Gastrocnemius medialis (tissue), 4 donors: ENCODE measurements at regions not wholly inside any gene's neighbourhood (a gene's known extent, or its start where the extent isn't known, plus 50 kb on each side); places are given as distances from the start of the nearest gene placed in this dataset.

ENCODE experiments used
- POLR2A ChIP-seq, 2 donors: fragments of 450-650 bp; IDR thresholded peaks; one replicate each; pipeline ENCODE4 v1.6.1; 2017; ENCODE audit warnings: antibody characterized with exemption in 2 of 2, mild to moderate bottlenecking in 2 of 2, moderate library complexity in 2 of 2
- TF ChIP-seq, protein P1 (sequence below), 5 experiments: fragments of 450-650 bp in 3 of 5; fragments of 200-600 bp in 2 of 5; sonication (generic) in 2 of 5; IDR thresholded peaks in 4 of 5; conservative IDR thresholded peaks in 1 of 5; 1 replicate in 4 of 5; 2 replicates in 1 of 5; pipeline ENCODE4 v1.5.1; 2016 to 2019; ENCODE audit warnings: antibody characterized with exemption in 5 of 5, mild to moderate bottlenecking in 3 of 5, moderate library complexity in 3 of 5

DNA sequence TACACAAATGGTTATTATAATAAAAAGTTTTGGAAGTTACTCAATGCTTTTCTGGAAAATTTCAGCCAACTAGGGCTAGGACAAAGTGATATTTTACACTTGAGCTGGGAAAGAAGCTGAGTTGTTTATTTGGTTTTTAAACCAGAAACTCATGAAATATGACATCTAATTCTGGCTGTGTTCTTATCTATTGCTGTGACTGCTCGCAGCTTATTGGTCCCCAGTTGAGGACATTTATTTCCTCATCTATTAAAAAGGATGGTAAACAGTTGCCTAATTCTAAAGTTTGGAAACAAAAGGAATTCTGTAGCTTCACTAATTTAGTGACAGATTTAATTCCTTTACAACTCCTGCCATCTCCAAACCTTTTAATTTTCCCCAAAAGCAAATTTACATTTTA, 487.6 kb upstream of the IL12A start:
- no peak for TF ChIP-seq POLR2A (IDR thresholded peaks at IDR 0.05)
- TF ChIP-seq, protein P1, sequence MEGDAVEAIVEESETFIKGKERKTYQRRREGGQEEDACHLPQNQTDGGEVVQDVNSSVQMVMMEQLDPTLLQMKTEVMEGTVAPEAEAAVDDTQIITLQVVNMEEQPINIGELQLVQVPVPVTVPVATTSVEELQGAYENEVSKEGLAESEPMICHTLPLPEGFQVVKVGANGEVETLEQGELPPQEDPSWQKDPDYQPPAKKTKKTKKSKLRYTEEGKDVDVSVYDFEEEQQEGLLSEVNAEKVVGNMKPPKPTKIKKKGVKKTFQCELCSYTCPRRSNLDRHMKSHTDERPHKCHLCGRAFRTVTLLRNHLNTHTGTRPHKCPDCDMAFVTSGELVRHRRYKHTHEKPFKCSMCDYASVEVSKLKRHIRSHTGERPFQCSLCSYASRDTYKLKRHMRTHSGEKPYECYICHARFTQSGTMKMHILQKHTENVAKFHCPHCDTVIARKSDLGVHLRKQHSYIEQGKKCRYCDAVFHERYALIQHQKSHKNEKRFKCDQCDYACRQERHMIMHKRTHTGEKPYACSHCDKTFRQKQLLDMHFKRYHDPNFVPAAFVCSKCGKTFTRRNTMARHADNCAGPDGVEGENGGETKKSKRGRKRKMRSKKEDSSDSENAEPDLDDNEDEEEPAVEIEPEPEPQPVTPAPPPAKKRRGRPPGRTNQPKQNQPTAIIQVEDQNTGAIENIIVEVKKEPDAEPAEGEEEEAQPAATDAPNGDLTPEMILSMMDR (IDR thresholded peaks at IDR 0.05 in 4 of 5, conservative IDR thresholded peaks at IDR 0.05 in 1 of 5): no peak
